GM23248 (cell line): ENCODE measurements at regions not wholly inside any gene's neighbourhood (a gene's known extent, or its start where the extent isn't known, plus 50 kb on each side); places are given as distances from the start of the nearest gene placed in this dataset.

Experiments
- DNase-seq: peaks from one replicate; pipeline ENCODE4 v3.0.0-alpha.2; 2015
- H2AFZ ChIP-seq: fragments of 200-600 bp; sonication (generic); 2 replicates; pipeline ENCODE4 v1.6.1; 2016; ENCODE audit warnings: antibody characterized with exemption
- H3F3A ChIP-seq: fragments of 200-600 bp; sonication (generic); 2 replicates; pipeline ENCODE4 v1.6.1; 2016; ENCODE audit warnings: mild to moderate bottlenecking, antibody characterized with exemption, mixed run types; ENCODE audit not compliant: insufficient read depth
- H3K27ac ChIP-seq: fragments of 200-600 bp; sonication (generic); 2 replicates; pipeline ENCODE4 v1.5.1; 2016; ENCODE audit warnings: mild to moderate bottlenecking
- H3K27me3 ChIP-seq: fragments of 200-600 bp; sonication (generic); replicated peaks from 2 replicates; pipeline ENCODE4 v1.6.1; 2016; ENCODE audit warnings: mild to moderate bottlenecking; ENCODE audit not compliant: insufficient read depth
- H3K36me3 ChIP-seq: fragments of 200-600 bp; sonication (generic); 2 replicates; pipeline ENCODE4 v1.6.1; 2016; ENCODE audit warnings: low read depth, mild to moderate bottlenecking
- H3K4me1 ChIP-seq: fragments of 200-600 bp; sonication (generic); 2 replicates; pipeline ENCODE4 v1.6.1; 2016; ENCODE audit warnings: mild to moderate bottlenecking; ENCODE audit not compliant: insufficient read depth
- H3K4me2 ChIP-seq: fragments of 200-600 bp; sonication (generic); one replicate; pipeline ENCODE4 v1.6.1; 2016; ENCODE audit warnings: mild to moderate bottlenecking; ENCODE audit not compliant: unreplicated experiment
- H3K4me3 ChIP-seq: fragments of 200-600 bp; sonication (generic); 2 replicates; pipeline ENCODE4 v1.5.1; 2016; ENCODE audit warnings: mild to moderate bottlenecking
- H3K79me2 ChIP-seq: fragments of 200-600 bp; sonication (generic); 2 replicates; pipeline ENCODE4 v1.6.1; 2016; ENCODE audit warnings: mild to moderate bottlenecking; ENCODE audit not compliant: insufficient read depth
- H3K9ac ChIP-seq: fragments of 200-600 bp; sonication (generic); 2 replicates; pipeline ENCODE4 v1.6.1; 2016; ENCODE audit warnings: mild to moderate bottlenecking
- H3K9me2 ChIP-seq: fragments of 200-600 bp; sonication (generic); 2 replicates; pipeline ENCODE4 v1.6.1; 2016; ENCODE audit warnings: mixed run types, mild to moderate bottlenecking, moderate library complexity; ENCODE audit not compliant: insufficient read depth
- H3K9me3 ChIP-seq: fragments of 200-600 bp; sonication (generic); one replicate; pipeline ENCODE4 v1.6.1; 2017; ENCODE audit warnings: low read depth
- H4K20me1 ChIP-seq: fragments of 200-600 bp; sonication (generic); 2 replicates; pipeline ENCODE4 v1.6.0; 2016; ENCODE audit not compliant: insufficient read depth
- EZH2 ChIP-seq: fragments of 200-600 bp; sonication (generic); IDR thresholded peaks from 2 replicates; pipeline ENCODE4 v1.6.1; 2018; ENCODE audit warnings: antibody characterized with exemption, mild to moderate bottlenecking; ENCODE audit not compliant: insufficient read depth, poor library complexity, severe bottlenecking
- EZH2phosphoT487 ChIP-seq: fragments of 200-600 bp; sonication (generic); IDR thresholded peaks from 2 replicates; pipeline ENCODE4 v1.6.1; 2018; ENCODE audit warnings: antibody characterized with exemption, moderate library complexity, mild to moderate bottlenecking, low read depth; ENCODE audit not compliant: insufficient read depth
- WGBS, 2 experiments: methylation state at CpG; one replicate each; pipeline ENCODE4 v1.1.6; 2015 to 2017; ENCODE audit warnings: low lambda C conversion rate in 2 of 2, low coverage in 1 of 2; ENCODE audit errors: missing lambda C conversion rate in 2 of 2; 5-methylcytosine and 5-hydroxymethylcytosine counted together
- in situ Hi-C: fragments of 300-500 bp; cut with MboI; formaldehyde crosslinking; loops from 2 replicates; pipeline ENCODE4 v1.15.0; 2020

DNA sequence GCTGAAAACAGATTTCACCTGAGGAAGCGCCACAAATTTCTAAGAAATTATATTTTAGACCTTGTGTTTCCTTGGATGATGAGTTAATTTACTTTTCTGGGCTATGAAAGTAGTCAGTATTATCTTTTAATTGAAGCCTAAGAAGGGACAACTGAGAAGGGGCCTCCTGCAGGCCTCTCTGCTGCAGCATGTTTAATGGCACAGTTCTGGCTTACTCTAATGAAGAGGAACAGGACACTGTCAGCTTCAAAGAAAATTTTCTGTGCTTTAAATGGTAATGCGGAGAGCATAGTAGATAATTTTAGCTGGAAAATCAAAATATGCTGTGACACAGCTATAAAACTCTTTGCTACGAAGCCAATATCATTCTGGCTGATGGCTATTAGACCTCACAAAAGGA lies 167.4 kb downstream of the HDGFL1 start:
- Histone ChIP-seq H3K4me3 (no peak overlapping the region), H3K4me2 (no peak overlapping the region), H3K9me3 (no peaks in the 10 kb centered on the region), H3K9me2 (no peaks in the 10 kb centered on the region), H3K79me2 (no peaks in the 10 kb centered on the region), H2AFZ (no peak overlapping the region), H3F3A (no peaks in the 10 kb centered on the region), H3K27ac (no peak overlapping the region), H3K36me3 (no peaks in the 10 kb centered on the region), H4K20me1 (no peaks in the 10 kb centered on the region), H3K27me3 (no peaks in the 10 kb centered on the region), H3K9ac (no peak overlapping the region), H3K4me1 (no peaks in the 10 kb centered on the region)
- TF ChIP-seq EZH2phosphoT487 (no peak), EZH2 (no peak)
- WGBS, 2 experiments: 77 to 85% methylated on average over 3 of the region's 3 CpGs
- DNase-seq: no peak
- in situ Hi-C loops: no loop called here

DNA sequence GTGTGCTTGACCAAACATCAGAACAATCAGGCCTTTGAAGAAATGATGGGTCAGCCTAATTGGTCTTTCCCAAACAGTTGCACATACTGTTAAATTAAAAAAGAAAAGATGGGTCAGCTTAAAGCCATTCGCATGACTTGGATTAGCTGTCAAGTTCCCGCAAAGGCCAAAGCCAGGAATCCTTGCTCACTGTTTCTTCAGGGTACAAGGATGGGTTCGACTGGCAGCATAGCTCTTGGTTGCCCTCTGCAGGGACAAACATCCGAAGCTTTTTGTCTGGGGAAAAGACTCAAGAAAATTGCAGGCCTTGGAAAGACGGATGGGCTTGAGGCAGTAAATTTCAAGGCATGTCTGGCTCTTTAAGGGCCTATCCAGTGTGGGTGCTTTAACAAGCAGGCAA lies 168.0 kb downstream of the HDGFL1 start:
- no peaks in the 10 kb centered on the region for H3F3A ChIP-seq
- no peaks in the 10 kb centered on the region for H3K36me3 ChIP-seq
- in situ Hi-C loops: no loop called here
- no peak overlapping the region for H3K4me3 ChIP-seq
- H3K9me2 ChIP-seq: no peaks in the 10 kb centered on the region
- no peaks in the 10 kb centered on the region for H3K27me3 ChIP-seq
- no peak overlapping the region for H3K4me2 ChIP-seq
- TF ChIP-seq EZH2 (no peak), EZH2phosphoT487 (no peak)
- DNase-seq: peak; percentile 29
- H3K27ac ChIP-seq: no peak overlapping the region
- no peak overlapping the region for H3K9ac ChIP-seq
- WGBS, 2 experiments: 52 to 53% methylated on average over 5 of the region's 5 CpGs
- no peak overlapping the region for H2AFZ ChIP-seq
- H3K4me1 ChIP-seq: no peaks in the 10 kb centered on the region
- no peaks in the 10 kb centered on the region for H3K9me3 ChIP-seq
- H3K79me2 ChIP-seq: no peaks in the 10 kb centered on the region
- no peaks in the 10 kb centered on the region for H4K20me1 ChIP-seq

DNA sequence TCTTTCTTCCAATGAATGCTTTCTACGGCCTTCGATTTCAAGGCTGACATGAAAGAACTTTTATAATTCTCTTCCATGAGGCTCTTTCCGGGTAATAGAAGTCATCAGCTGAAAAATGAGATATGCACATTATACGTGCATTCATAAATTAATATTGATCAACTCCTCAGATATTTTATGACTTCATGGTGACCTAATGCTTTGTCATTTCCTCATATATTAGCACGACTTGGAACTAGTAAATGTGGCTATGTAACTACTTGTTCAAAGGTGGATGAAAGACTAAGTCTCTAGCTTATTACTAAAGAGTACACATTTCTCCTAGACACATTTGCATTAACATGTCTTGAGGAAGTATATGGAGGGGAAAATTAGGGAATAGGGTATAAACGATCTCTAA lies 168.8 kb downstream of the HDGFL1 start:
- Histone ChIP-seq H3K4me1 (no peaks in the 10 kb centered on the region), H2AFZ (no peak overlapping the region), H3K9me3 (no peaks in the 10 kb centered on the region), H3K9me2 (no peaks in the 10 kb centered on the region), H3K9ac (no peak overlapping the region), H3K4me3 (no peak overlapping the region), H4K20me1 (no peaks in the 10 kb centered on the region), H3K36me3 (no peaks in the 10 kb centered on the region), H3K27me3 (no peaks in the 10 kb centered on the region), H3K79me2 (no peaks in the 10 kb centered on the region), H3F3A (no peaks in the 10 kb centered on the region), H3K27ac (no peak overlapping the region), H3K4me2 (no peak overlapping the region)
- DNase-seq: no peak
- 67% methylated on average over 6 of the region's 6 CpGs for WGBS, 2 experiments
- TF ChIP-seq EZH2: no peak
- no peak for TF ChIP-seq EZH2phosphoT487
- in situ Hi-C loops: no loop called here

DNA sequence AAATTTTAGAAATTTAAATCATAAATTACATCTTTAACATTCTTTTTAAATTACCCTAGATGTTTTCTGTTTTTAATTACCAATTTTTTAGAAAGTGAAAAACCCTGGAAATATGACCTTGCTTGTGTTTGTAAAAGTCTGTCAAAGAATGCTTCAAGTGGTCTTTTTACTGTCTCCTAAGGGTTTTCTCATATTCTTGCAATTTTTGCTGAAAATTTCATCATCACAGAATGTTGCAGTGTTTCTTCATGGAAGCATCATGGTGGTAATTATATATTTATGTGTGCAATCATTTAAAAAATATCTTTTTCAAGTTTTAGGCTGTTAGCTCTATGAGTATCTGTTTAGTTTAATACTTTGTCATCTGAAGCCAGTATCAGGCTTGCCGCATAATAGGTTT lies 178.2 kb downstream of the HDGFL1 start:
- Histone ChIP-seq H4K20me1 (no peaks in the 10 kb centered on the region), H3K4me1 (no peaks in the 10 kb centered on the region), H3K27ac (no peak overlapping the region), H3K79me2 (no peaks in the 10 kb centered on the region), H3F3A (no peaks in the 10 kb centered on the region), H3K4me3 (no peak overlapping the region), H2AFZ (no peak overlapping the region), H3K9ac (no peak overlapping the region), H3K9me2 (no peaks in the 10 kb centered on the region), H3K4me2 (no peak overlapping the region), H3K27me3 (no peaks in the 10 kb centered on the region), H3K36me3 (no peaks in the 10 kb centered on the region), H3K9me3 (no peaks in the 10 kb centered on the region)
- no peak for DNase-seq
- in situ Hi-C loops: no loop called here
- TF ChIP-seq EZH2: no peak
- no peak for TF ChIP-seq EZH2phosphoT487
- WGBS, 2 experiments: 48 to 50% methylated on average over 1 of the region's 1 CpG

DNA sequence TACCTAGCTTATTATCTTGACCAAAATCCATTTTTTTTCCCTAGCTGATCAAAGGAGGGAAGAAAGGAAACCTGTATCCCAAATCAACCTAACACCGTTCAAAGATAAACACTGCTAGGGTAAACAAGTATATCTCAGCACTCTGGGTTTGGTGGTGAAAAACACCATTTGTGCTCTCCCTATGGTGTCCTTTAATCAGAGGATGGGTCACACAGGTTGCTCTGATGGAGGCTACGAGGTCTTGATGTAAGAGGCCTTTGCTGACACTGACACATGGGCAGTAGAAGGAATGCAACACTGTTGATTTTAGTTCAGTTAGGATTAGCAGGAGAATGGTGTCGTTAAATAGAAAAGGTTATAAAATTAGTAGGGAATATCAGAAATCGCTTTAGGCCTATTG lies 179.3 kb downstream of the HDGFL1 start:
- no peaks in the 10 kb centered on the region for H4K20me1 ChIP-seq
- H2AFZ ChIP-seq: no peak overlapping the region
- no peaks in the 10 kb centered on the region for H3K9me2 ChIP-seq
- H3K4me1 ChIP-seq: no peaks in the 10 kb centered on the region
- in situ Hi-C loops: no loop called here
- H3K4me2 ChIP-seq: no peak overlapping the region
- H3K27ac ChIP-seq: no peak overlapping the region
- H3K36me3 ChIP-seq: no peaks in the 10 kb centered on the region
- H3K9me3 ChIP-seq: no peaks in the 10 kb centered on the region
- no peaks in the 10 kb centered on the region for H3K27me3 ChIP-seq
- no peak overlapping the region for H3K9ac ChIP-seq
- TF ChIP-seq EZH2phosphoT487 (no peak), EZH2 (no peak)
- no peaks in the 10 kb centered on the region for H3K79me2 ChIP-seq
- DNase-seq: no peak
- H3K4me3 ChIP-seq: no peak overlapping the region
- H3F3A ChIP-seq: no peaks in the 10 kb centered on the region
- 57 to 60% methylated on average over 4 of the region's 4 CpGs for WGBS, 2 experiments
